ENCODE measurements at regions not wholly inside any gene's neighbourhood (a gene's known extent, or its start where the extent isn't known, plus 50 kb on each side); places are given as distances from the start of the nearest gene placed in this dataset.

- no peak overlapping the region for H2AFZ ChIP-seq (ENCODE audit: low read length)
- H3K23me2 ChIP-seq (ENCODE audit: insufficient read length, low read depth, low read length, poor library complexity, severe bottlenecking) = no peaks in the 10 kb centered on the region
- no peak overlapping the region for H4K5ac ChIP-seq (ENCODE audit: insufficient read length, low read depth, low read length)
- H2BK120ac ChIP-seq (ENCODE audit: low read depth, low read length, poor library complexity, severe bottlenecking) = no peak overlapping the region
- no peaks in the 10 kb centered on the region for H3K36me3 Mint-ChIP-seq (ENCODE audit: insufficient read depth in 1 of 3, low read depth in 3 of 3)
- no peak overlapping the region for H2BK12ac ChIP-seq (ENCODE audit: insufficient read length, low read depth, low read length)
- H3K4me2 ChIP-seq (ENCODE audit: insufficient read depth, insufficient read length, low read length) = no peak overlapping the region
- H3K27ac ChIP-seq (ENCODE audit: insufficient read length, low read depth, low read length) = no peak overlapping the region
- TF ChIP-seq, protein P1, sequence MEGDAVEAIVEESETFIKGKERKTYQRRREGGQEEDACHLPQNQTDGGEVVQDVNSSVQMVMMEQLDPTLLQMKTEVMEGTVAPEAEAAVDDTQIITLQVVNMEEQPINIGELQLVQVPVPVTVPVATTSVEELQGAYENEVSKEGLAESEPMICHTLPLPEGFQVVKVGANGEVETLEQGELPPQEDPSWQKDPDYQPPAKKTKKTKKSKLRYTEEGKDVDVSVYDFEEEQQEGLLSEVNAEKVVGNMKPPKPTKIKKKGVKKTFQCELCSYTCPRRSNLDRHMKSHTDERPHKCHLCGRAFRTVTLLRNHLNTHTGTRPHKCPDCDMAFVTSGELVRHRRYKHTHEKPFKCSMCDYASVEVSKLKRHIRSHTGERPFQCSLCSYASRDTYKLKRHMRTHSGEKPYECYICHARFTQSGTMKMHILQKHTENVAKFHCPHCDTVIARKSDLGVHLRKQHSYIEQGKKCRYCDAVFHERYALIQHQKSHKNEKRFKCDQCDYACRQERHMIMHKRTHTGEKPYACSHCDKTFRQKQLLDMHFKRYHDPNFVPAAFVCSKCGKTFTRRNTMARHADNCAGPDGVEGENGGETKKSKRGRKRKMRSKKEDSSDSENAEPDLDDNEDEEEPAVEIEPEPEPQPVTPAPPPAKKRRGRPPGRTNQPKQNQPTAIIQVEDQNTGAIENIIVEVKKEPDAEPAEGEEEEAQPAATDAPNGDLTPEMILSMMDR (conservative IDR thresholded peaks at IDR 0.05) = no peak
- H4K20me1 ChIP-seq (ENCODE audit: control insufficient read depth, insufficient read depth, insufficient read length) = no peaks in the 10 kb centered on the region
- H3K4ac ChIP-seq (ENCODE audit: low read depth, low read length) = no peak overlapping the region
- H3K27me3 Mint-ChIP-seq (ENCODE audit: low read depth) = no peaks in the 10 kb centered on the region
- no peak overlapping the region for H2BK5ac ChIP-seq (ENCODE audit: insufficient read length, low read length)
- H4K8ac ChIP-seq (replicated peaks; ENCODE audit: insufficient read length, low read depth, low read length) = no peak overlapping the region
- no peak overlapping the region for H4K91ac ChIP-seq (ENCODE audit: insufficient read length, low read depth, low read length)
- no peak overlapping the region for H2BK15ac ChIP-seq (ENCODE audit: low read depth, low read length)
- no peaks in the 10 kb centered on the region for H3K27me3 ChIP-seq (ENCODE audit: insufficient read depth, low read length)
- H3K79me2 ChIP-seq (ENCODE audit: insufficient read depth, low read length) = no peaks in the 10 kb centered on the region
- no peak overlapping the region for H2AK5ac ChIP-seq (ENCODE audit: insufficient read length, low read length)
- no peaks in the 10 kb centered on the region for H3K9me3 ChIP-seq (ENCODE audit: control insufficient read depth, low read depth, low read length)
- no peak overlapping the region for H3K56ac ChIP-seq (ENCODE audit: insufficient read length, low read depth, low read length)
- H3K4me3 Mint-ChIP-seq = no peak overlapping the region
- no peaks in the 10 kb centered on the region for H3K79me1 ChIP-seq (ENCODE audit: insufficient read depth, low read depth, low read length, poor library complexity, severe bottlenecking)
- no peak overlapping the region for H3K18ac ChIP-seq (ENCODE audit: insufficient read length, low read depth, low read length)
- DNase-seq = no peak
- no peak overlapping the region for H3K27ac Mint-ChIP-seq
- no peak overlapping the region for H2BK20ac ChIP-seq (ENCODE audit: low read depth, low read length, poor library complexity, severe bottlenecking)
- no peaks in the 10 kb centered on the region for H3K4me1 ChIP-seq (ENCODE audit: insufficient read depth, low read length)
- no peak overlapping the region for H3K23ac ChIP-seq (ENCODE audit: insufficient read length, low read depth, low read length)
- H3K14ac ChIP-seq (ENCODE audit: insufficient read depth, low read length) = no peak overlapping the region; the same call in 1 of the 2 replicates
- no peaks in the 10 kb centered on the region for H3K9me3 Mint-ChIP-seq
- no peak overlapping the region for H3T11ph ChIP-seq (ENCODE audit: low read length)
- no peak overlapping the region for H3K9ac ChIP-seq (ENCODE audit: extremely low read depth, insufficient read length, low read length)
- WGBS (ENCODE audit: extremely low coverage, insufficient read length, low lambda C conversion rate) = no CpG with 5 or more reads among the region's 10 CpGs
- peaks cover 2% of the 10 kb centered on the region in 2 experiments; a peak in 2 of 4 replicates for H3K4me1 Mint-ChIP-seq
Observed at GRCh38 chr10:130648807-130649206, 512.6 kb downstream of the GLRX3 start.

Data from H9 (cell line).